ENCODE measurements at regions not wholly inside any gene's neighbourhood (a gene's known extent, or its start where the extent isn't known, plus 50 kb on each side); places are given as distances from the start of the nearest gene placed in this dataset.
A peak's percentile ranks its signal among the peaks of the same experiment; 100 is the strongest.

DNA sequence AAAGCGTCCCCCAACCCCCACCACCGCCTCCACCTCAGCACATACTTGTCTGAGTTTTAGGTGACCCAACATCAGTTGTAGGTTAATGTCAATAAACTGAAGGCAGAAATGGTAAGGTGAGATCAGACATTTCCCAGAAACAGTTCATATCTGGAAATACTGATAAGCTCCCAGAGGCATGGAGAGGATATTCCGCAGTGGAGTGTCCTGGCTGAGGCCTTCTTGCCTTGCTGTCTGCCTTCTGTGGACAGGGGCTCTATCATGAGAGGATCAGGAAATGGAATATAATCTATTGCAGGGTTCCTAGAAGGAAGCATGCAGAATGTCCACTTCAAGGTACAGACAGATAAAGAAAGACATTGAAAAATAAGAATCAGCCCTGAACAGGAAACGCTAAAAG is 473.3 kb upstream of the MKI67 start (continued):
- TF ChIP-seq, protein P1, sequence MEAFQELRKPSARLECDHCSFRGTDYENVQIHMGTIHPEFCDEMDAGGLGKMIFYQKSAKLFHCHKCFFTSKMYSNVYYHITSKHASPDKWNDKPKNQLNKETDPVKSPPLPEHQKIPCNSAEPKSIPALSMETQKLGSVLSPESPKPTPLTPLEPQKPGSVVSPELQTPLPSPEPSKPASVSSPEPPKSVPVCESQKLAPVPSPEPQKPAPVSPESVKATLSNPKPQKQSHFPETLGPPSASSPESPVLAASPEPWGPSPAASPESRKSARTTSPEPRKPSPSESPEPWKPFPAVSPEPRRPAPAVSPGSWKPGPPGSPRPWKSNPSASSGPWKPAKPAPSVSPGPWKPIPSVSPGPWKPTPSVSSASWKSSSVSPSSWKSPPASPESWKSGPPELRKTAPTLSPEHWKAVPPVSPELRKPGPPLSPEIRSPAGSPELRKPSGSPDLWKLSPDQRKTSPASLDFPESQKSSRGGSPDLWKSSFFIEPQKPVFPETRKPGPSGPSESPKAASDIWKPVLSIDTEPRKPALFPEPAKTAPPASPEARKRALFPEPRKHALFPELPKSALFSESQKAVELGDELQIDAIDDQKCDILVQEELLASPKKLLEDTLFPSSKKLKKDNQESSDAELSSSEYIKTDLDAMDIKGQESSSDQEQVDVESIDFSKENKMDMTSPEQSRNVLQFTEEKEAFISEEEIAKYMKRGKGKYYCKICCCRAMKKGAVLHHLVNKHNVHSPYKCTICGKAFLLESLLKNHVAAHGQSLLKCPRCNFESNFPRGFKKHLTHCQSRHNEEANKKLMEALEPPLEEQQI (IDR thresholded peaks at IDR 0.05): peak; percentile 44; the same call in 1 of the 2 replicates
- TF ChIP-seq EWSR1 (IDR thresholded peaks at IDR 0.05; ENCODE audit: borderline replicate concordance, low read depth, partially characterized antibody): no peak
- TF ChIP-seq POLR2H (tag; IDR thresholded peaks at IDR 0.05; ENCODE audit: low read depth): no peak
- TF ChIP-seq RFX7 (CRISPR knock-in tag; IDR thresholded peaks at IDR 0.05): no peak
- no peak for TF ChIP-seq PPARD (CRISPR knock-in tag; IDR thresholded peaks at IDR 0.05)
- TF ChIP-seq ZNF57 (CRISPR knock-in tag; IDR thresholded peaks at IDR 0.05): no peak
- TF ChIP-seq, protein P2, sequence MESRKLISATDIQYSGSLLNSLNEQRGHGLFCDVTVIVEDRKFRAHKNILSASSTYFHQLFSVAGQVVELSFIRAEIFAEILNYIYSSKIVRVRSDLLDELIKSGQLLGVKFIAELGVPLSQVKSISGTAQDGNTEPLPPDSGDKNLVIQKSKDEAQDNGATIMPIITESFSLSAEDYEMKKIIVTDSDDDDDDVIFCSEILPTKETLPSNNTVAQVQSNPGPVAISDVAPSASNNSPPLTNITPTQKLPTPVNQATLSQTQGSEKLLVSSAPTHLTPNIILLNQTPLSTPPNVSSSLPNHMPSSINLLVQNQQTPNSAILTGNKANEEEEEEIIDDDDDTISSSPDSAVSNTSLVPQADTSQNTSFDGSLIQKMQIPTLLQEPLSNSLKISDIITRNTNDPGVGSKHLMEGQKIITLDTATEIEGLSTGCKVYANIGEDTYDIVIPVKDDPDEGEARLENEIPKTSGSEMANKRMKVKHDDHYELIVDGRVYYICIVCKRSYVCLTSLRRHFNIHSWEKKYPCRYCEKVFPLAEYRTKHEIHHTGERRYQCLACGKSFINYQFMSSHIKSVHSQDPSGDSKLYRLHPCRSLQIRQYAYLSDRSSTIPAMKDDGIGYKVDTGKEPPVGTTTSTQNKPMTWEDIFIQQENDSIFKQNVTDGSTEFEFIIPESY (CRISPR knock-in tag; IDR thresholded peaks at IDR 0.05): no peak
- no peak for TF ChIP-seq ZNF124 (CRISPR knock-in tag; IDR thresholded peaks at IDR 0.05)
- TF ChIP-seq, protein P3, sequence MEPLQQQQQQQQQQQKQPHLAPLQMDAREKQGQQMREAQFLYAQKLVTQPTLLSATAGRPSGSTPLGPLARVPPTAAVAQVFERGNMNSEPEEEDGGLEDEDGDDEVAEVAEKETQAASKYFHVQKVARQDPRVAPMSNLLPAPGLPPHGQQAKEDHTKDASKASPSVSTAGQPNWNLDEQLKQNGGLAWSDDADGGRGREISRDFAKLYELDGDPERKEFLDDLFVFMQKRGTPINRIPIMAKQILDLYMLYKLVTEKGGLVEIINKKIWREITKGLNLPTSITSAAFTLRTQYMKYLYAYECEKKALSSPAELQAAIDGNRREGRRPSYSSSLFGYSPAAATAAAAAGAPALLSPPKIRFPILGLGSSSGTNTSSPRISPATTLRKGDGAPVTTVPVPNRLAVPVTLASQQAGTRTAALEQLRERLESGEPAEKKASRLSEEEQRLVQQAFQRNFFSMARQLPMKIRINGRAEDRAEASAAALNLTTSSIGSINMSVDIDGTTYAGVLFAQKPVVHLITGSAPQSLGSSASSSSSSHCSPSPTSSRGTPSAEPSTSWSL (CRISPR knock-in tag; IDR thresholded peaks at IDR 0.05; ENCODE audit: borderline replicate concordance): no peak
- peak; percentile 82 for TF ChIP-seq SMAD4 (CRISPR knock-in tag; conservative IDR thresholded peaks at IDR 0.05)
- TF ChIP-seq, protein P4, sequence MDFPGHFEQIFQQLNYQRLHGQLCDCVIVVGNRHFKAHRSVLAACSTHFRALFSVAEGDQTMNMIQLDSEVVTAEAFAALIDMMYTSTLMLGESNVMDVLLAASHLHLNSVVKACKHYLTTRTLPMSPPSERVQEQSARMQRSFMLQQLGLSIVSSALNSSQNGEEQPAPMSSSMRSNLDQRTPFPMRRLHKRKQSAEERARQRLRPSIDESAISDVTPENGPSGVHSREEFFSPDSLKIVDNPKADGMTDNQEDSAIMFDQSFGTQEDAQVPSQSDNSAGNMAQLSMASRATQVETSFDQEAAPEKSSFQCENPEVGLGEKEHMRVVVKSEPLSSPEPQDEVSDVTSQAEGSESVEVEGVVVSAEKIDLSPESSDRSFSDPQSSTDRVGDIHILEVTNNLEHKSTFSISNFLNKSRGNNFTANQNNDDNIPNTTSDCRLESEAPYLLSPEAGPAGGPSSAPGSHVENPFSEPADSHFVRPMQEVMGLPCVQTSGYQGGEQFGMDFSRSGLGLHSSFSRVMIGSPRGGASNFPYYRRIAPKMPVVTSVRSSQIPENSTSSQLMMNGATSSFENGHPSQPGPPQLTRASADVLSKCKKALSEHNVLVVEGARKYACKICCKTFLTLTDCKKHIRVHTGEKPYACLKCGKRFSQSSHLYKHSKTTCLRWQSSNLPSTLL (IDR thresholded peaks at IDR 0.05): no peak
- no peak for TF ChIP-seq MXI1 (IDR thresholded peaks at IDR 0.05; ENCODE audit: low read depth, low read length)
- TF ChIP-seq, protein P5, sequence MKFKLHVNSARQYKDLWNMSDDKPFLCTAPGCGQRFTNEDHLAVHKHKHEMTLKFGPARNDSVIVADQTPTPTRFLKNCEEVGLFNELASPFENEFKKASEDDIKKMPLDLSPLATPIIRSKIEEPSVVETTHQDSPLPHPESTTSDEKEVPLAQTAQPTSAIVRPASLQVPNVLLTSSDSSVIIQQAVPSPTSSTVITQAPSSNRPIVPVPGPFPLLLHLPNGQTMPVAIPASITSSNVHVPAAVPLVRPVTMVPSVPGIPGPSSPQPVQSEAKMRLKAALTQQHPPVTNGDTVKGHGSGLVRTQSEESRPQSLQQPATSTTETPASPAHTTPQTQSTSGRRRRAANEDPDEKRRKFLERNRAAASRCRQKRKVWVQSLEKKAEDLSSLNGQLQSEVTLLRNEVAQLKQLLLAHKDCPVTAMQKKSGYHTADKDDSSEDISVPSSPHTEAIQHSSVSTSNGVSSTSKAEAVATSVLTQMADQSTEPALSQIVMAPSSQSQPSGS (CRISPR knock-in tag; IDR thresholded peaks at IDR 0.05): no peak
- TF ChIP-seq SRSF9 (IDR thresholded peaks at IDR 0.05; ENCODE audit: borderline replicate concordance, low read depth, low read length): no peak
- TF ChIP-seq ZSCAN32 (CRISPR knock-in tag; IDR thresholded peaks at IDR 0.05): no peak
- no peak for TF ChIP-seq MYBL2 (IDR thresholded peaks at IDR 0.05; ENCODE audit: low read depth)
- no peak for TF ChIP-seq MYBL2 (CRISPR knock-in tag; IDR thresholded peaks at IDR 0.05; ENCODE audit: borderline replicate concordance)
- no peak for TF ChIP-seq GTF2F1 (IDR thresholded peaks at IDR 0.05; ENCODE audit: low read depth, low read length)
- peak; percentile 78 for TF ChIP-seq SMARCE1 (IDR thresholded peaks at IDR 0.05)
- no peak for TF ChIP-seq ADNP (tag; IDR thresholded peaks at IDR 0.05)

Measured in K562 (cell line).